NCI-H2227 (cell line): ENCODE measurements at regions not wholly inside any gene's neighbourhood (a gene's known extent, or its start where the extent isn't known, plus 50 kb on each side); places are given as distances from the start of the nearest gene placed in this dataset.

Experiments used
- DNase-seq: peaks from one replicate; lab custom pipeline; 2025; ENCODE audit not compliant: unreplicated experiment; lab: John Stamatoyannopoulos, UW

GRCh38 chr9:13718539-13718938, 439.0 kb upstream of the MPDZ start:
- no peak for DNase-seq

GRCh38 chr9:13718086-13718485, 438.6 kb upstream of the MPDZ start:
- DNase-seq = no peak

- DNase-seq = no peak
These were observed 438.0 kb upstream of the MPDZ start for GRCh38 chr9:13717322-13718054.

GRCh38 chr9:13716601-13717321, 437.3 kb upstream of the MPDZ start:
- DNase-seq = no peak

- DNase-seq = no peak
These were observed 436.6 kb upstream of the MPDZ start for GRCh38 chr9:13716090-13716489.

- DNase-seq = no peak
These were observed 435.9 kb upstream of the MPDZ start for GRCh38 chr9:13715430-13715829.

GRCh38 chr9:13707612-13708576, 428.4 kb upstream of the MPDZ start:
- no peak for DNase-seq

- DNase-seq = peak; percentile 8
These were observed 426.4 kb upstream of the MPDZ start for GRCh38 chr9:13705918-13706317.

GRCh38 chr9:13705373-13705772, 425.9 kb upstream of the MPDZ start:
- no peak for DNase-seq

- no peak for DNase-seq
These were observed 411.1 kb upstream of the MPDZ start for GRCh38 chr9:13690595-13690994.

GRCh38 chr9:13689925-13690324, 410.4 kb upstream of the MPDZ start:
- no peak for DNase-seq

- no peak for DNase-seq
These were observed 409.6 kb upstream of the MPDZ start for GRCh38 chr9:13688990-13689600.

- no peak for DNase-seq
These were observed 408.9 kb upstream of the MPDZ start for GRCh38 chr9:13688223-13688989.

- DNase-seq = no peak
These were observed 405.2 kb upstream of the MPDZ start for GRCh38 chr9:13684656-13685055.

GRCh38 chr9:13677801-13678200, 398.3 kb upstream of the MPDZ start:
- no peak for DNase-seq

GRCh38 chr9:13675638-13676000, 396.1 kb upstream of the MPDZ start:
- DNase-seq = no peak

- DNase-seq = no peak
These were observed 395.6 kb upstream of the MPDZ start for GRCh38 chr9:13674926-13675637.

GRCh38 chr9:13673348-13673747, 393.9 kb upstream of the MPDZ start:
- DNase-seq = no peak

- DNase-seq = no peak
These were observed 386.1 kb upstream of the MPDZ start for GRCh38 chr9:13665418-13666066.
